HG03378 (cell line): ENCODE measurements at regions not wholly inside any gene's neighbourhood (a gene's known extent, or its start where the extent isn't known, plus 50 kb on each side); places are given as distances from the start of the nearest gene placed in this dataset.
"Not testable (repeated sequence)": the region's sequence is repeated elsewhere in the genome, so short reads cannot be mapped to it uniquely, and the experiment has no call there.

ENCODE experiments used
- ATAC-seq: cut with Tn5 transposase; IDR thresholded peaks from one replicate; pipeline ENCODE4 v1.9.1; 2021; ENCODE audit warnings: mild to moderate bottlenecking, moderate library complexity; ENCODE audit not compliant: unreplicated experiment

DNA sequence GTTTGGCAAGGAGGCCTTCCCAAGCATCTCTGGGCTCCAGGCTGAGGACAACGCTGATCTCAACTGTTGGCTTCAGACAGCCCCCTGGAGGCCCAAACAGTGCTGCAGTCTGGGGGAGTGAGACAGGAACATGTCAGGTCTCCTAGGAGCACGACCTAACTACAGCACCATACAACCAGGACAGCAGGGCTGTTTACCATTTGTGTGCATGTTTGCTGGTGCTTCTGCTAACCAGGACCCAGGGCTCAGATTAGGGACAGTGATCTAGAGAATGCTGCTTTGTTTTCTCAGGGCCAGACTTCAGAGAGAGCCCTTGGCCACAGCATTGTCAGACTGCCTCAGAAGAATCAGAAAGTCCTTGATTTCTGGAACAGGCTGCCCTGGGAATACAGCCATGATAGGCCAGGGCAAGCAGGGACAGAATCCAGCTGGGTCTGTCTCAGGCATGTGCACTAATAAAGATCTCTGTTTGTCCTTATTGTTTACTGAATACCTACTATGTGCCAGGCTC, 126.5 kb downstream of the VPREB1 start:
- no peak for ATAC-seq

DNA sequence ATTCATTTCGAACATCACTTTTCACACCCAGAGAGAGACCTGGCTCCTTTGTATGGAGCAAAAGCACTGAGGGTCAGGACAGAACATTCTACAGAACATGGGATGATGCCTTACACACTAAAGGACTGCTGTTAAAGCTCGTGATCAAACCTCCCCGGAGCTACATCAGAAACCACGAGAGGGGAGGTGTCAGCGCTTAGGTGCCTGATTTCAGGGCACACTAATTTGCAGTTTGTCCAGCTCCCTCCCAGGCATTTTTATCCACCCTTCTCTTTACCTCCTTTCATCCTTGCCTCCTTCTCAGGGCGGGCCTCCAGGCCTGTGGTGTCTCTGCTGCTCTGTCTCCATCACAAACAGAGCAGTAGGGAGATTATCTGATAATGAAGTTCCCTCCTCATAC, 127.5 kb downstream of the VPREB1 start:
- no peak for ATAC-seq

DNA sequence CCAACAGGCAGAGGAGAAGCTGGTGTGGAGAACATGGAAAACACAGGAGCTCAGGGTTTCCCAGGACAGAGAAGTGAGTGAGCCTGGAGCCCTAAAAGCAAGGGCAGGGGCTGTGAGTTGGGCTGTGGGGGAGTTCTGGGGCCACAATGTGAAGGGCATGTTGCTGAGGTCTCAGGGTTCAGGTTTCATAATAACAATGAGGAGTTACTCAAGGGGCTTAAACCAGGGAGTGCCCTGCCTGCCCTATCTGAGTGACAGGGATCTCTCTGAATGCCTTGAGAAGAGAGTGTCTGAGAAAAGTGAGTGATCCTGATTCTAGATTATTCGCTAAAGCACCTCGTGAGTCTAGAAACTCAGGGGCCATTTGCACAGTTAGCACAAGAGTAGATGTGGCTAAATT, 129.6 kb downstream of the VPREB1 start:
- ATAC-seq, result no peak

DNA sequence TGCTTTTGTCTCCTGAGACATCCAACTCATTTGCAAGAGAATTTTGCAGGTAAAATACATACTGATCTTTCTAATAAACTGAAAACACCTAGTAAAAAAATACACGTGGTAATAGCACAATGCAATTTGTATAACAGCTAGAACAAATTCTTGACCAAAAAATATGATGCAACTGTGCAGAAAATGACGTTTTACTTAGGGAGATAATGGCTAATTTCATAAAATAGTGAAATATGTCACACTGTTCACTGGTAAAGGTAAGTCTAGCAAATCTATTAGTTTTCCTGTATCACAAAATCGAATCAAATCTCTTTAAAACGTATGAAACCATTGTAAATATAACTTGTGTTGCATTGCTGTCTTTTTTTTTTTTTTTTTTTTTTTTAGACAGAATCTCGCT, 130.0 kb downstream of the VPREB1 start:
- no peak for ATAC-seq

DNA sequence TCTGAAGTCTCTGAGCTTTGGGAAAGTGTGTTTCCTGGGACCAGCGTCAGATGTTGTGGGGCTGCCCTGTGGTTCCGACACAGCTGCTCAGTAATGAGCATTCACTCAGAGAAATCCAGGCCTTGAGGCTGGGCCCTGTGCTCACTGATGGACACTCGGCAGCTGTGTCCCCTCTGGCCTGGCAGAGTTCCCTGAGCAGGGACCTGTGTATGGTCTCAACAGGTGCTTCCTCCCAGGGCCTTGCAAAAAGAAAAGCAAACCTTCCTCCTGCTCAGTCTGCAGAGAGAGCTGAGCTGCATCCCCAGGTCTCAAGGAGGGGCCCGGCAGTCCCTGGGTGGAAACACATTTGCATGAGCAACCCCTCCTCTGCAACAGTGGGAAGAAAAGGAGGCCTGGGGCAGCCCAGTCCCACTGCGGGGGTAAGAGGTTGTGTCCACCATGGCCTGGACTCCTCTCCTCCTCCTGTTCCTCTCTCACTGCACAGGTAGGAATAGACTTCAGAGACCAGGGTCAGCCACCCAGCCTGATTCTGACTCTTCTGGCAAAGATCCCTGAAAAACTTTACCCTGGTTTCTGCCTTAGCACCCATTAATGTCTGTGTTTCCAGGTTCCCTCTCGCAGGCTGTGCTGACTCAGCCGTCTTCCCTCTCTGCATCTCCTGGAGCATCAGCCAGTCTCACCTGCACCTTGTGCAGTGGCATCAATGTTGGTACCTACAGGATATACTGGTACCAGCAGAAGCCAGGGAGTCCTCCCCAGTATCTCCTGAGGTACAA, 131.2 kb downstream of the VPREB1 start:
- ATAC-seq, result no peak

DNA sequence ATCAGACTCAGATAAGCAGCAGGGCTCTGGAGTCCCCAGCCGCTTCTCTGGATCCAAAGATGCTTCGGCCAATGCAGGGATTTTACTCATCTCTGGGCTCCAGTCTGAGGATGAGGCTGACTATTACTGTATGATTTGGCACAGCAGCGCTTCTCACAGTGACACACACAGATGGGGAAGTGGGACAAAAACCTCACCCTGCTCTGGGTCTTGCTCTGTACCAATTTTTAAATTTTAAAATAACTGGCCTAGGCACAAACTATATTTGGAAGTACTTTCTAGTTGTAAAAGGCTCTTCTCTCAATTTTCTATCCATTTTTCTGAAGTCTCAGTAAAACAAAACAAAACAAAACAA, 131.7 kb downstream of the VPREB1 start:
- ATAC-seq, result no peak

DNA sequence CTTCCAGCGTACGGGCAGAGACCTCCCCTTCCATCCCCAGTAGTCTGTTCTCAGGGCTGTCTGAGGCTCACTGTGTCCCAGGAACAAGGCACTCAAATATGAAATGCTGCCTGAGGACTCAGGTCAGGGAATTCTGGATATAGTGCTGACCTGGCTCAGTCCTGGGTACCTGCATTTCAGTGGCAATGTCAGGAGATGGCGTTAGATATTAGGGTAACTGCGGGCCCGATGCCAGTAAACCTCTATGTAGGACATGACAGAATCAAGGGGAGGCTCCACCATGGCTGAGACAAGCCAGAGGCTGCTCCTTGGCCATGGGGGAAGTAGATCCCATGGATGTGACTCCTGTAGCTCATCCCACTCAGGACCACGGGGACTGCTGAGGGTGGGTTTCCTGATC, 131.7 kb downstream of the ZNF280B start:
- ATAC-seq, result not testable (repeated sequence)

DNA sequence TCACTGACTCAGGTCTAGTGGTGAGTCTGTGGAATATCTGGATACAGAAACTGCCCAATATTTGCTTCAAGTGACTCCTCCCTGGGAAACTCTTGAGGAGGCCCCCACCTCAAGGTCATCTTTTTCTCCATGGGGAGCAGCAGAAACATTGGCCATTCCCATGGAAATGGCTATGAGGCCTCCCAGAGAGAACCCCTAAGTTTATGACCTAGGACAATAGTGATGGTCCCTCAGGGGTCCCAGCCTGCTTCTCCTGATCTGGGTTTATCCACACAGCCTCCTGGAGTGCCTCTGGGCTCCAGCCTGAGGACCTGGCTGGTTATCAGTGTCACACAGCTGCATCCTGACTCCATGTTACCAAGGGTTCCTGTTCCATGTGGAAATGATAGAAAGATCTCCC, 131.2 kb downstream of the ZNF280B start:
- ATAC-seq, result no peak

DNA sequence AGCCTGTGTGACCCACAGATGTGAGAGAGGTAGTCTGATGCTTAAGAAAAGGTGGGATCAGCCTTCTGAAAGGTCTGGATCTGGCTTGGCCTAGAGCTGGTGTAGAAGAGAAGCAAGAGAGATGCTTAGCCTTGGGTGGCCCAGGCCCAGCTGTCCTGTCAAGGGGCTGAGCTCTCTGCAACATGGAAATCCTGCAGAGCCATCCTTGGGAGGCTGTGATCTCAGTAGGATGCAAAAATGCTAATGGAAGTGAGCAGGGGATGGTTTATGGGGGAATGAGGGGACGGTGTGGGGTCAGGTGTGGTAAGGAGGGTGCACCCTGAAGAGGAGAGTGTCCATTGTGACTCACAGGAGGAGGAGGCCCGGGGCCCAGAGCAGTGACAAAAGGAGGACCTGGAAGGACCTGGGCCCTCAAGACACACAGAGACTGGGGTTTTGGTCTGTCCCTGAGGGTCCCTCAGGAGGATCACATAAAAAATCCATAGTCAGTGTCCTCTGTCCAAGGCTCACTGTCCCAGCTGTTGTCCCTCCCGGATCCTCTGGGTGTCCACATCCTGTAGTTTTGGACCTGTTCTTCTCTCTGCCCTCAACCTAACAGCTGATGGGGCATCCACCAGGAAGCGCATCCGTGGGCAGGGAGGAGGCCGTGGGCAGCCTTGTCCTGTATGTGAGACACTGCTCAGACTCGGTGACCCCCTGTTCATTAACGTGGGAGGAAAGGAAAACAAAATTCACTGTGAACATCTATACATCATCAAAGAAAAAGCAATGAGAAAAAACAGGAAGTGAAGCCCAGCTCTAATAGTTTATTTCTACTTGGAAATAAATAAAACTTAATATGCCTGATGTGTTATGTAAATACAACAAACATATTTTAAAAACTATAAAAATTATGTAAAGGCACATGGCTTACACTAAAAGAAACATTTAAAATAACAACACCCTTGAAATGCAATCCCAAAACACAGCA, 129.8 kb downstream of the ZNF280B start:
- no peak for ATAC-seq

DNA sequence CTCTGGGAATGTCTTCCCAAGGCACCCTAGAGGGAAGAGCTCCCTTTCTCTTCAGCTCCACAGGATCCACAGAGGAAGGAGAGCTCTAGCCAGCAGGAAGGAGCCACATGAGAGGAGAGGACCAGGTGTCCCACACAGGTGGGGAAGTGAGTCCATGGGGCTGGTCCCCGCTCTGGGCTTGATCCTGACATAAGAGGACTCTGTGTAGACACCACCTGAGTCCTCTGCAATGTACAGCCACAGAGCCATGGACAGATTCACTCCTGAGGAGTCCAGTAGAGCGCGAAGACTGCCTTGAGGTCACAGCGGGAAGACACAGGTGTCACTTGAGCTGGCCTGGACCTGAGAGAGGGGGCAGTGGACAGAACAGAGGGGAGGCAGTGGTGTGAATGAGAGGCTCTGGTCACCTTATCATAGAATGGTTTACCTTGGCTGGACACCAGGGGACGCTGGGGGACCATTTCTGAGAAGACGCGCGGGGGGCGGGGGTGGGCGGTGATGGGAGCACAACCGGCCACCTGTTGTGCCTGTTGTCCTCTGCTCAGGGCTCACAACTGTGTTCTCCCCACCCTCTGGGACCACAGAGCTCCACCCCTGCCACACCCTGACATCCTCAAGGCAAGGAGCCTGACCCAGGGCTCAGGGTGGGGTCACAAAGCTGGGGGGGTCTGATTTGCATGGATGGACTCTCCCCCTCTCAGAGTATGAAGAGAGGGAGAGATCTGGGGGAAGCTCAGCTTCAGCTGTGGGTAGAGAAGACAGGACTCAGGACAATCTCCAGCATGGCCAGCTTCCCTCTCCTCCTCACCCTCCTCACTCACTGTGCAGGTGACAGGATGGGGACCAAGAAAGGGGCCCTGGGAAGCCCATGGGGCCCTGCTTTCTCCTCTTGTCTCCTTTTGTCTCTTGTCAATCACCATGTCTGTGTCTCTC, 128.2 kb downstream of the ZNF280B start:
- ATAC-seq, result no peak

DNA sequence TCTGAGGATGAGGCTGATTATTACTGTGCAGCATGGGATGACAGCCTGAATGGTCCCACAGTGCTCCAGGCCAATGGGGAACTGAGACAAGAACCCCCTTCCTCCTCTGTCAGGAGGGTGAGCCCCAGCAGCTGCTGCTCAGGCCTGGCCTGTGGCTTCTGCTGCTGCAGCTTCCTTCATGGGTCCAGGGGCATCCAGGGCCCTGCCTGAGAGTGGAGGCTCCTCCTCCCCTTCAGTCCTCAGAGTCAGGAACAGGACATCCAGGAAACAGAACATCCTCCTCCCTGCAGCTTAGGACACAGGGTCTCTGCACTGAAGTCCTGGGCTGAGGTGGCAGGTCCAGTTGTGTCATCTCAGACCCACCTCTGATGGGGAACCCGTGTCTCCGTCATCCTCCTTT, 127.2 kb downstream of the ZNF280B start:
- ATAC-seq, result not testable (repeated sequence)

DNA sequence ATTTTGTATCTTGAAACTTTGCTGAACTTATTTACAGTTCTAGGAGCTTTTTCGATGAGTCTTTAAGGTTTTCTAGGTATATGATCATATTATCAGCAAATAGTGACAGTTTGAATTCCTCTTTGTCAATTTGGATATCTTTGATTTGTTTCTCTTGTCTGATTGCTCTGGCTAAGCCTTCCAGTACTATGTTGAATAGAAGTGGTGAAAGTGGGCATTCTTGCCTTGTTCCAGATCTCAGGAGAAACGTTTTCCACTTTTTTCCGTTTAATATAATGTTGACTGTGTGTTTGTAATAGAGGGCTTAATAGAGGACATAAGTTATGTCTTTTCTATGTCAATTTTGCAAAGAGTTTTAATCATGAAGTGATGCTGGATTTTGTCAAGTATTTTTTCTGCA, 124.3 kb downstream of the ZNF280B start:
- no peak for ATAC-seq

DNA sequence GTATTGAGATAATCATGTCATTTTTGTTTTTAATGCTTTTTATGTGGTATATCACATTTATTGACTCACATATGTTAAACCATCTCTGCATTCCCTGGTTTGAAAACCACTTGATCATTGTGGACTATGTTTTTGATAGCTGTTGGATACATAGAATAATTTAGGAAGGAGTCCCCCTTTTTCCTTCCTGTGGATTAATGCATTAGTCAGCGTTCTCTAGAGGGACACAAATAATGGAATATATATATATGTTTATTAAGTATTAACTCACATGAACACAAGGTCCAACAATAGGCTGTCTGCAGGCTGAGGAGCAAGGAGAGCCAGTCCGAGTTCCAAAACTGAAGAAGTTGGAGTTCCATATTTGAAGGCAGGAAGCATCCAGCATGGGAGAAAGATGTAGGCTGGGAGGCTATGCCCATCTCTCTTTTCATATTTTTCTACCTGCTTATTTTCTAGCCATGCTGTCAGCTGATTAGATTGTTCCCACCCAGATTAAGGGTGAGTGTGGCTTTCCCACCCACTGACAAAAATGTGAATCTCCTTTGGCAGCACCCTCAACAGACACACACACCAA, 123.8 kb downstream of the ZNF280B start:
- ATAC-seq, result no peak

DNA sequence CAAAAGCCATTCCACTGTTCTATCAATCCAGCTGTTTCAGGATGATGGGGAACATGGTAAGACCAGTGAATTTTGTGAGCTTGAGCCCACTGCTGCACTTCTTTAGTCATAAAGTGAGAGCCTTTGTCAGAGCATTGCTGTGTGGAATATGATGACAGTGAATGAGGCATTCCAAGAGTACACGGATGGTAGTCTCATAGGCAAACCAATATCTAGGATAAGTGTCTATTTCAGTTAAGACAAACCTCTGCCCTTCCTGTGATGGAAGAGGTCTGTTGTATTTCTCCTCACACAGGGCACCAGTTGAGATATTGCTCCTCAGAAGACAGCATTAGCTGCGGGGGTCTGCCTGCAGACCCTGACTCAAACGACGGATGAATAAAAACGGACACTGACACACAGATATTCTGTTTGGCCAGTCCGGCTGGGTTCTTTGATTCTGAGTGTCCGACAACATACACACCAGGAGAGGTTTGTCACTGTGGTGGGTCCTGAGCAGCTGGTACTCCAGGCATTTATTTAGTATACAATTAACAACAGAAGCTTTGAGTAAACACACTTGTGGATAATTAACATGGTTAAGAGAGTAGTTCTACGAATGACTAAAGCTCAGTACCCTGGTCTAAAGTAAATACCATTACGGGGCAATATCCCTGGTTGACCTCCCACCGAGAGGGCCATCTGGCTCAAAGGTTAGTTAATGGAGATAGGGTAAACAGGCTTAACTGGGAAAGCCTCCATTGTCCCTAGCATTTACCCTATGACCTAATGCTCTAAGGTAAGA, 121.7 kb downstream of the ZNF280B start:
- no peak for ATAC-seq

DNA sequence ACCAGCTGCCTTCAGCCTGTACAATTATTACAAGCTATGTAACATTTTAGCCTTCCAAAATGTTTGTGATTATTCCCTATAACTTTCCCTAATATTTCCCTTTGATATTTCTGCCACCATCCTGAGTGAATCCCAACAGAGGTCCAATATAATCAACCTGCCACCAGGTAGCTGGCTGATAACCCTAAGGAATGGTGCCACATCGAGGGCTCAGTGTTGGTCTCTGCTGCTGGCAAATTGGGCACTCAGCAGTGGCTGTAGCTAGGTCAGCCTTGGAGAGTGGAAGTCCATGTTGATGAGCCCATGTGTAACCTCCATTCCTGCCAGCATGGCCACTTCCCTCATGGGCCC, 121.2 kb downstream of the ZNF280B start:
- no peak for ATAC-seq

DNA sequence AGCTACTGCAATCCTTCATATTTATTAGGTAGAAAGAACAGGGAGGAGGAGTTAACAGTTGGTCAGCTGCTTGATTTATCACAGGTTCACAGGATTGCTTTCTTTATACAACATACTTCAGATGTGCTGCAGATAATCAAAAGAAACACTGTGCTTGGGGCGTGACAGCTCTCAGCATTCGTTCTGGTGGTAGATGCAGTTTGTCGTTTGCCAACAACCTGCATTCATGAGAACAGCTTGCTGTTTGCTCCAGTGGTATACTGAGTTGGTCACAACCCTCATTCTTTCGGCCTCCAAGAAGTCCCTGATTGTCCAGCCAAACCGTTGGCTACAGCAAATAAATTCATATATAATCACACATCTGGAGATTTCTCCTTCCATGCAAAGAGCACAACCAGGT, 120.5 kb downstream of the ZNF280B start:
- no peak for ATAC-seq

DNA sequence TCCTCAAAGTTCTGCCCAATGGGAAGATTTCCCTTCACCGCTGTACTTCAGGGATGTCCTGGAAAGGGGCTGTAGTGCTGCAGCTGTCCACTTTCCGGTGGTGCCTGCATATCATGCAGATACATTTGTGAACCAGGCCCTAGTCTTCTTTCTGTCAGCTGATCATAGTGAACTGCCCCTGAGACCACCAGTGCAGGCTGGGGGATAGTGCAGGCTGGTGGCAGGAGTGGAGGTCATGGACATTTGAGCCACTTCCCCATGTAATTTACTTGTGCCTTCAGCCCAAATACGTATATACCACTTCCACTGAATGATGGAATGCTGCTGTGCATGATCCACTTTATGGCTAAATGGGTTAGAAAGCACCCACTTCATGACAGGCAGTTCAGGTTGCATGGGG, 120.0 kb downstream of the ZNF280B start:
- no peak for ATAC-seq

DNA sequence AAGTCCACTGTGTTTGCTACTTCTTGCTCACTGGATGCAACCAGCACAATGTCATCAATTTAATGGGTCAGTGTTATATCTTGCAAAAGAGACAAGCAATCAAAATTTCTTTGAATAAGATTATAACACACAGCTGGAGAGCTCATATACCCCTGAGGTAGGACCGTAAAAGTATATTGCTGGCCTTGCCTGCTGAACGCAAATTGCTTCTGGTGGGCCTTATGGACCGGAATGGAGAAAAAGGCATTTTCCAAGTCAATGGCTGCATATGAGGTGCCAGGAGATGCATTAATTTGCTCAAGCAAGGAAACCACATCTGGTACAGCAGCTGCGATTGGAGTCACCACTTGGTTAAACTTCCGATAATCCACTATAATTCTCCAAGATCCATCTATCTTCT, 119.1 kb downstream of the ZNF280B start:
- ATAC-seq, result no peak

DNA sequence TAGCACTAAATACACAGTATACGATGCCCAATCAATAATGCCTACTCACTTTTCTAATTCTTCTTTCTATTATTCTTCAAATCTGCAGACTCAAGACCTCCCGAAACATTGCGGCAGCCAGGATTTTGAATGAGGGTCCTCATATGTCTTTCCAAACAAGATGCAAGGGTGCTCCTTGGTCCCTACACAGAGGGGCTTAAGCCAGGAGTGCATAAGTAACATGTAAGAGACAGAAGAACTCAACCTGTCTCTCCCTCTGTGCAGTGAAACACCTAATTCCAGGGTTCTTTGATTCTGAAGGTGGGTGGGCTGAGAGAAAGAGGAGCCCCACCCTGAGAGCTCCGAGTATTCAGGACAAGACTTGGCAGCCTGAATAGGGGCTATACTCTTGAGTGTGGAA, 117.6 kb downstream of the ZNF280B start:
- no peak for ATAC-seq

DNA sequence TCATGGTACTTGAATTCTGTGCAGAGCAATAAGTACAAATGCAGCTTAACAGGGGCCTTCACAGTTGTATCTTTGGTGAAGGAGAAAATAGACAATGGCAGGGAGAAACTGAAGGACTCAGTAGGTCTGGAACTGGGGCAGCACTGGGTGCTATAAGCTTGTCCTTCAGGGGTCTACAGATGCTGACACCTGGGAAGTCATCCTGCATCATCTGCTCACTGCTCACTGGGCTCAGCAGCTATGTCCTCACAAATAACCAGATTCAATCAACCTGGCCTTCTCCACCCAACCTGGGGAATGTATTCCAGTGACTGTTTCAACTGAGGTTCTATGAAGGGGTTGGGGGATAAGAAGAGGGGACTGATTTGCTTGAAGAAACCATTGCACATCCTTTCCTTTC, 117.0 kb downstream of the ZNF280B start:
- no peak for ATAC-seq
